A673 (cell line): ENCODE measurements at regions not wholly inside any gene's neighbourhood (a gene's known extent, or its start where the extent isn't known, plus 50 kb on each side); places are given as distances from the start of the nearest gene placed in this dataset.

Source experiments
- EZH2 ChIP-seq: fragments of 200-600 bp; sonication (generic); IDR thresholded peaks from 2 replicates; pipeline ENCODE4 v1.6.1; 2017; ENCODE audit warnings: borderline replicate concordance, low read depth, mild to moderate bottlenecking, mixed read lengths, antibody characterized with exemption, low read length; ENCODE audit not compliant: poor library complexity, severe bottlenecking
- TF ChIP-seq, protein P1 (sequence below): fragments of 300-800, 200-600 bp; sonication (generic); conservative IDR thresholded peaks from 2 replicates; pipeline ENCODE4 v1.5.1; 2017; ENCODE audit warnings: low read depth, mild to moderate bottlenecking, antibody characterized with exemption, low read length, moderate library complexity, mixed read lengths

DNA sequence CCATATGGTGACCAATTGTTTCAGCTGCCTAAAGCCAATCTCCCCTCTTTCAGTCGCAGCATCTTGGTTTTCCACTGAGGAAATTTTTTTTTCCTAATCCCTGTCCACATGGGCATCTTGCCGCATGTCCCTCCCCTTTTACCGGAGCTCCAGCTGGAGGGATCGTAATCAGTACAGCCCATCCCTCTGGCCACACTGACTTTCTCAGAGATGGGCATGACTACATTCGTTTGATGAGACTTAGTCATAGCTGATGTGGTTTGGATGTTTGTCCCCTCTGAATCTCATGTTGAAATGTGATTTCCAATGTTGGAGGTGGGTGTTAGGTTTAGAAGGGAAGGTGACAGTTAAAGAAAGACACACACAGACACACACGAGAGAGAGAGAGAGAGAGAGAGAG lies 186.8 kb upstream of the CXCL12 start:
- TF ChIP-seq, protein P1, sequence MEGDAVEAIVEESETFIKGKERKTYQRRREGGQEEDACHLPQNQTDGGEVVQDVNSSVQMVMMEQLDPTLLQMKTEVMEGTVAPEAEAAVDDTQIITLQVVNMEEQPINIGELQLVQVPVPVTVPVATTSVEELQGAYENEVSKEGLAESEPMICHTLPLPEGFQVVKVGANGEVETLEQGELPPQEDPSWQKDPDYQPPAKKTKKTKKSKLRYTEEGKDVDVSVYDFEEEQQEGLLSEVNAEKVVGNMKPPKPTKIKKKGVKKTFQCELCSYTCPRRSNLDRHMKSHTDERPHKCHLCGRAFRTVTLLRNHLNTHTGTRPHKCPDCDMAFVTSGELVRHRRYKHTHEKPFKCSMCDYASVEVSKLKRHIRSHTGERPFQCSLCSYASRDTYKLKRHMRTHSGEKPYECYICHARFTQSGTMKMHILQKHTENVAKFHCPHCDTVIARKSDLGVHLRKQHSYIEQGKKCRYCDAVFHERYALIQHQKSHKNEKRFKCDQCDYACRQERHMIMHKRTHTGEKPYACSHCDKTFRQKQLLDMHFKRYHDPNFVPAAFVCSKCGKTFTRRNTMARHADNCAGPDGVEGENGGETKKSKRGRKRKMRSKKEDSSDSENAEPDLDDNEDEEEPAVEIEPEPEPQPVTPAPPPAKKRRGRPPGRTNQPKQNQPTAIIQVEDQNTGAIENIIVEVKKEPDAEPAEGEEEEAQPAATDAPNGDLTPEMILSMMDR: no peak
- no peak for TF ChIP-seq EZH2
